Keratinocyte (primary cell): ENCODE measurements at regions not wholly inside any gene's neighbourhood (a gene's known extent, or its start where the extent isn't known, plus 50 kb on each side); places are given as distances from the start of the nearest gene placed in this dataset.

Source experiments
- CTCF ChIP-seq, 3 experiments: IDR thresholded peaks in 1 of 3; conservative IDR thresholded peaks in 1 of 3; optimal IDR thresholded peaks in 1 of 3; 2 replicates in 2 of 3; 3 replicates in 1 of 3; pipeline versions ENCODE3 to v1.5.1; 2011; ENCODE audit warnings: low read length in 3 of 3, mild to moderate bottlenecking in 3 of 3, moderate library complexity in 2 of 3, control low read depth in 1 of 3, inconsistent platforms in 1 of 3; ENCODE audit not compliant: insufficient read depth in 2 of 3; ENCODE audit errors: extremely low read depth in 1 of 3
- EZH2 ChIP-seq: IDR thresholded peaks from one replicate; pipeline ENCODE4 v1.6.1; 2012; ENCODE audit warnings: inconsistent platforms, mild to moderate bottlenecking, low read length, moderate library complexity

DNA sequence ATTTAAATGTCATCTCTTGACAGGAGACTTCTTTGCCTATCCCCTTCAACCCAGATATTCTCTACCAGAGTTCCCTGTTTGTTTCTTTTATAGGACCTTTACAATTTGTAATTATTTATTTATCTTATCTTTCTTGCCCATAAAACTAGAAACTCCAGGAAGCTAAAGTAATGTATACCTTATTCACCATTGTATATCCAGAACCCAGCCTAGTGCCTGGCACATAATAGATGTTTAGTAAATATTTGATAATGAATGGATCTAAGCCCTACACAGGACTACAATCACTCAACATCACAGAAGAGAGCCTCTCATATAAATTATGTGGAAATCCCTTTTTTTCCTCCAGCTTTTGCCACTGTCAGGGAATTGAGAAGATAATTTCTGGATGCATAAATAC, 125.6 kb upstream of the CNOT2 start:
- TF ChIP-seq CTCF (optimal IDR thresholded peaks at IDR 0.05 in 1 of 3, IDR thresholded peaks at IDR 0.05 in 1 of 3, conservative IDR thresholded peaks at IDR 0.05 in 1 of 3; ENCODE audit: extremely low read depth in 1 of 3, insufficient read depth in 2 of 3, low read length in 3 of 3) (no peak), EZH2 (no peak)
